HG03460 (cell line): ENCODE measurements at regions not wholly inside any gene's neighbourhood (a gene's known extent, or its start where the extent isn't known, plus 50 kb on each side); places are given as distances from the start of the nearest gene placed in this dataset.
"Not testable (repeated sequence)": the region's sequence is repeated elsewhere in the genome, so short reads cannot be mapped to it uniquely, and the experiment has no call there.

Source experiments
- ATAC-seq: cut with Tn5 transposase; IDR thresholded peaks from one replicate; pipeline ENCODE4 v1.9.1; 2021; ENCODE audit not compliant: unreplicated experiment

DNA sequence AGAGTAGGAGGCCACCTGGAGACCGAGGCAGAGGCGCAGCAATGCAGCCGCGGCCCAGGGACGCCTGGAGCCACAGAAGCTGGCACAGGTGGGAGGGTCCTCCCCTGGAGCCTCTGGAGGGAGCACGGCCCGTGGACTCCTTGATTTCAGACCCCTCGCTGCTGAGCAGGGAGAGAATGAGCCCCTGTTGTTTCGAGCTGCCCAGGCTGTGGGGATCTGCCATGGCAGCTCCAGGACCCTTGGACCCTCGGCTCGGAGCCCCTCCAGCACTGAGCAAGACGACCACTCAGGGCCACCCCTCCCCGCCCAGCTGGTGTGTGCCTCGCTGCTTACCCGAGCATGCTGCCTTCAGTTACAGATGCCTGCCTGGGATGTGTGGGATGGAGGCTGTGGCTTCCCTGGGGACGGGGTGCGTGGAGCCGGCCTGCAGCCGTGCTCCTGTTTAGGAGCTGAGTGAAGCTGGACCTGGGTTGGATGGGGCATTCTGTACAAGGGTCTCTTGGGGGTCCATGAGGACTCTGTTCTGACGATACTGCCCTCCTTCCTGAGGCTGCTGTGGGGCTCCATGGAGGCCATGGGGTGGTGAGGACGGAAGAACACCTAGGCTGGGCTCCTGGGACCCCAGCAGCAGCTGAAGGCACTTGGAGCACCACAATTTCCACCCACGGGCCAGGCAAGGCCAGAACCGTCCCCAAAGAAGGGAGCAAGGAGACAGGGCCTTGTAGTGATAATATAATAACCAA lies 115.1 kb upstream of the LPCAT1 start:
- no peak for ATAC-seq

- ATAC-seq = no peak
Measured at GRCh38 chr5:1637639-1638481, 114.1 kb upstream of the LPCAT1 start.

DNA sequence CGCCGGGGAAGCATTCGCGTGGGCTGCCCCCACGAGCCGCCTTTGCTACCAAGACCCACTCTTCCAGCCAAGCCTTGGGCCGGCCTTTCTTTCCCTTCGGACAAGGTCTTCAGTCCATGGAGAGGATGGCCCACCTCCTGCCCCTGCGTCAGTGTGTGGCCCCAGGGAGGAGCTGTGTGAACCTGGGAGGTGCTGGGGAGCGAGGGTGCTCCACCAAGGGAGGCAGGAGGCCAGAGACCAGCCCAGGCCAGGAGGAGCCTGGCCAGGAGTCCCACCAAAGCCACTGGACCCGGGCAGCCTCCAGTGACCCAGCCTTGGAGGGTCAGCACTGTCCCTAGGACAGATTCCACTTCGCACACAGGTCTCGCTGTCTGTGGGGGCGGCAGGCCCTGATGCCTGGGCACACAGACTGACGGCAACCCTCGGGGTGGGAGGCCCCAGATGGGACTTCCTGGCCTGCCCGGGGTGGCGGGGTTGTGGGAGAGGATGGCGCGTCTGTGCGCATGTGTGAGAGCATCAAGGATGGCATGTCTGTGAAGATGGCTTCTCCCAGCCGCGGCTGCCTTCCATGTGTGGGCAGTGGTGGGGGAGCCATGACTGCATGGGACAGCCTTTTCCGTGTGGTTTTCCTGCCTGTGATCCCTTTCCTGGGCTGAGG lies 113.3 kb upstream of the LPCAT1 start:
- ATAC-seq = no peak

- not testable (repeated sequence) for ATAC-seq
Measured at GRCh38 chr5:1636208-1636770, 112.5 kb upstream of the LPCAT1 start.

DNA sequence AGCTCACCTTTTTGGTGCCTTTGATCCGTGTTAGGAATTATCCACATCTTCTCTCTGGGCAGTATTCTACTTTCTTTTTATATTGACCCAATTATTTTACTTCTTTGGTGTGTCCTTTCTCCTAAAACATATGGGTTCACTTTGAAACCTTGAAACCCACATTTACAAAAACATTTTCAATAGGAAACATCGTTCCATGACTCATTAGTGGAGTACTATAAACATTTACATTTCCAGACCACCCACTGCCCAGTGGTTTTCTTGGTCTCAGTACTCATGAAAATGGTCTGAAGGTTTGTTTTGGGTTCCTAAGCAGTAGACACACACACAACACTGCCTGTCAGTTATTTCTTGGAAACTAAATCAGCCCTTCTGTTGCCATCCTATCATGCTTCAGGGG lies 111.7 kb upstream of the LPCAT1 start:
- not testable (repeated sequence) for ATAC-seq

GRCh38 chr5:1634337-1634661 lies 110.5 kb upstream of the LPCAT1 start:
- no peak for ATAC-seq

DNA sequence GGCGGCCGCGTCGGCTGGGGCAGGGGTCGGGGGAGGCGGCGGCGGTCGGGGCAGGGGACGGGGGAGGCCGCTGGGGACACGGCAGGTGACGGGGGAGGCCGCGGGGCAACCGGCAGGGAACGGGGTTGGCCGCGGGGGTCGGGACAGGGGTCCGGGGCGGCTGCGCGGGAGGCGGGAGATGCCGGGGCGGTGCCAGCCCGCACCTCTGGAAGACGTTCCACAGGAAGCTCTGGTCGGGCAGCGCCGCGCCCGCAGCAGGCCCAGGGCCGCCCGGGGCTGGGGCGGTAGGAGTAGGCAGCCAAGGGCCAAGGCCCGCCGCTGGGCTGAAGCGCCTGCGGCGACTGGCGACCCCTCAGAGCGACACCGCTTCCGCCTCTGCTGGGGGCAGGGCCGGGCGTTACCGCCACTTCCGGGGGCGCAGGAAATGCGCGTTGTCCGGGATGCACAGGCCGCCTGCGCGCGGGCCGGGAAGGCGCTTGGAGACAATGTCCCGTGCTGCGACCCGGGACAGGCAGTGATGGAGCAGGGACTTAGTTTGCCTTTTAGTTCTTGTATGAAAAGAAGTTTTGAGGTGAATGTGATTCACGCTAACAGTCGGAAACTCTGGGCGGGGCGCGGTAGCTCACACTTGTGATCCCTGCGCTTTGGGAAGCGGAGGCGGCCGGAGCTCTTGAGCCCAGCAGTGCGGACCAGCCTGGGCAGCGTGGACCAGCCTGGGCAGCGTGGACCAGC lies 110.0 kb upstream of the LPCAT1 start:
- ATAC-seq = peak; percentile 98

DNA sequence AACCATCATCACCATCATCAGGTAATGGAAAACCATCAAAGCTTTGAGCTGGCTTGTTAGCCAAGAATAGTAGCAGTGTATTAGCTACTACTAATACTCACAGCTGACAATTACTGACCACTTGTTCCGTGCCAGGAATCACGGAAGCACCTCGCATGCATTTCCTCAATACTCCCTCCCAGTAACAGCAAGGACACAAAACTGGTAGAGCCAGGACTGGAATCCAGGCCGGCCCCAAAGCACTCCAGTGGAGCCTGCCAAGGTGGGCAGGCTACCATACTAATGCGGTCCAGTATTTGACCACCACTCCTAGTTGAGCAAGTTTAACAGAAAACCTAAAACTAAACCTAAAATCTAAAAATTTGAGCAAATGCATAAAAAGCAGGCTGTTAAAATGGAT lies 107.2 kb upstream of the LPCAT1 start:
- not testable (repeated sequence) for ATAC-seq

DNA sequence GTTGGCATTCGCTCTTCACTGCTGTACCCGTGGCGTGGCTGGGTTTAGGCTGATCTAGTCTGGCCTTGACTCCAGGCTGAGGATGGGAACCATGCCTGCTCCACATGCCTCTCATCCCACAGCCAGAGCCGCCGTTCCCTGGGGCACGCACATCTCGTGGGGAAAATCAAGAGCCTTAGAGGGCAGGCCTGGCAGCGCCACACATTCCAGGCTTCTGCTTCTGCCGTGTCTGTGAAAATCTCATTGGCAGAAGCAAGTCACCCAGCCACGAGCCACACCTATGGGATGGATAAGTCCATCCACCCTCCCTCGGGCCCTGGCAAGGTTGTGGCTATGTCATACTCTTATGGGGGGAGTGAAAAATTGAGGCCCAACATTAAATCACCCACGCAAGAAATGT lies 102.6 kb upstream of the LPCAT1 start:
- not testable (repeated sequence) for ATAC-seq

- ATAC-seq = not testable (repeated sequence)
Measured at GRCh38 chr5:1619531-1619930, 95.8 kb upstream of the LPCAT1 start.

- ATAC-seq = not testable (repeated sequence)
Measured at GRCh38 chr5:1618296-1618865, 94.6 kb upstream of the LPCAT1 start.

GRCh38 chr5:1617236-1617755 lies 93.5 kb upstream of the LPCAT1 start:
- ATAC-seq = not testable (repeated sequence)

GRCh38 chr5:1613515-1613914 lies 89.8 kb upstream of the LPCAT1 start:
- not testable (repeated sequence) for ATAC-seq

- not testable (repeated sequence) for ATAC-seq
Measured at GRCh38 chr5:1610526-1610925, 86.8 kb upstream of the LPCAT1 start.

GRCh38 chr5:1609111-1609510 lies 85.4 kb upstream of the LPCAT1 start:
- ATAC-seq = not testable (repeated sequence)

DNA sequence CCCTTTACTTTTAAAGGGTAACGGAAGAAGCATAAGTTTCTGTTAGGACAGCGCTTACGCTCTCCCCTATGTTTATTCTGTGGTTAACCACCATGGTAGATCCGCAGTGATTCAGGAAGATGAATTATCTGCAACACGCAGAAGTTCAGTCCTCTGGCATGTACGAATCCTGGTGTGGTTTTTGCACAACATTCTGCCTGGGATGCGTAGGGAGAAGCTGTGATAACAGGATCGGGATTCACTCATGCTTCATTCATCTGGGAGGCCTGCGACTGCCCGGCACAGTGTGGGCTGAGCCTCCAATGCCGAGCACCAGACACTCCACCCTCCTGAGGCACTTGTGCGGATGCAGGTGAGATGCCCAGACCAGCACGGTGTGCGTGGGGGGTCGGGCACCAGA lies 84.6 kb upstream of the LPCAT1 start:
- ATAC-seq = not testable (repeated sequence)

DNA sequence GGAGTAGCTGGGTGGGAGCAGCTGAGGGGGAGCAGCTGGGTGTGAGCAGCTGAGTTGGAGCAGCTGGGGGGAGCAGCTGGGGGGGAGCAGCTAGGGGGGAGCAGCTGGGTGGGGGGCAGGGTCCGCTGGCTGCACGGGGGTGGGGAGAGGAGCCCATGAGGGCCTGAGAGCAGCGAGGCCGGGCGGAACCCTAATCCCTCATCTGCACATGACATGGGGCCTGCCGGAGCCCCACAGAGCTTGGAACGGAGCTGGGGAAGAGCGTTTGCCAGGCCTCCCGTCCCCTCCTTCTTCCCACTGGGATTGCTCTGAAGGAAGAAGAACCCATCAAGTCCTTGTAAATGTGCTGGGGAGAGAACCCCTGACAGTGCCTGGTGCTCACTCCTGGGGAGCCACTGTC lies 83.2 kb upstream of the LPCAT1 start:
- not testable (repeated sequence) for ATAC-seq

- ATAC-seq = not testable (repeated sequence)
Measured at GRCh38 chr5:1603916-1604315, 80.2 kb upstream of the LPCAT1 start.

- not testable (repeated sequence) for ATAC-seq
Measured at GRCh38 chr5:1601565-1601964, 77.8 kb upstream of the LPCAT1 start.
